ENCODE measurements at regions not wholly inside any gene's neighbourhood (a gene's known extent, or its start where the extent isn't known, plus 50 kb on each side); places are given as distances from the start of the nearest gene placed in this dataset.

DNA sequence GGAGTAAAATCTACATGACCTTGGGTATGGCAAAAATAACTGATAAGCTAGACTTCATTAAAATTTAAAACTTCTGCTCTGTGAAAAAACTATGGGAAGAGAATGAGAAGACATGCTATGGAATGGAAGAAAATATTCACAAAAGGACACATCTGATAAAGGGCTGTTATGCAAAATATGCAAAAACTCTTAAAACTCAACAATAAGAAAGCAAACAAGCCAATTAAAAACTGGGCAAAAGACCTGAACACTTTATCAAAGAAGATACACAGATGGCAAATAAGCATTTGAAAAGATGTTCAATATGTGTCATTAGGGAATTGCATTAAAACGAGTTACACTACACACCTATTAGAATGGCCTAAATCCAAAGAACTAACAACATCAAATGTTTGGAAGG is 439.5 kb downstream of the EFNA5 start:
- Mint-ChIP-seq H3K4me3 (no peak overlapping the region), H3K4me1 (no peaks in the 10 kb centered on the region), H3K36me3 (ENCODE audit: low read depth) (no peaks in the 10 kb centered on the region), H3K27ac (no peak overlapping the region), H3K9me3 (ENCODE audit: low read depth) (no peaks in the 10 kb centered on the region), H3K27me3 (peaks cover 4% of the 10 kb centered on the region)
- POLR2A ChIA-PET, result no interaction called here
- CTCF ChIA-PET, result no interaction called here
- DNase-seq (no peak), ATAC-seq (no peak)
- intact Hi-C loops (cut with DNase I, micrococcal nuclease), result no loop called here

DNA sequence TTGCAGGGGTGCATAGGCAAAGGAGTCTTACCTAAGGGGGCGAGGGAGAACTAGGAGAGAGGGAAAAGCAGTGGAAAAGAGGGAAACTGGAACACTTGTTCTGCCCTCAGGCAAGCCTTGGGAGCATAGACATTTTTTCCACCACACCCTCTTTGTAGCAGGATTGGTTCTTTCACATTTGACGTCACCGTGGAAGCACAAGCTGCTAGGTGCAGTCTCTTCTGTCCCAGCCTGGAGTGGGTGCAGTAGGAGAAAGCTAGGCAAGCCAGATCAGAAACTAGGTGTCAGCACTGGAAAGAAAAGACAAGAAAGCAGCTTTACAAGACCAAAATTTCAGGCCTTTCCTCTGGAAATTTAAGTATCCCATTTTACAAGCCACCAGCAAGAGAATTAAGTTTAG is 440.4 kb downstream of the EFNA5 start:
- no peaks in the 10 kb centered on the region for H3K4me1 Mint-ChIP-seq
- DNase-seq (no peak), ATAC-seq (no peak)
- H3K36me3 Mint-ChIP-seq (ENCODE audit: low read depth), result no peaks in the 10 kb centered on the region
- no peaks in the 10 kb centered on the region for H3K9me3 Mint-ChIP-seq (ENCODE audit: low read depth)
- intact Hi-C loops (cut with DNase I, micrococcal nuclease), result no loop called here
- ChIA-PET CTCF (interaction anchor here (0.8 kb wide), 1 partner anchor 41 kb away, joined by 3 read pairs; no protein-coding TSS in a partner anchor), POLR2A (no interaction called here)
- H3K4me3 Mint-ChIP-seq, result no peak overlapping the region
- H3K27ac Mint-ChIP-seq, result no peak overlapping the region
- peaks cover 2% of the 10 kb centered on the region for H3K27me3 Mint-ChIP-seq

DNA sequence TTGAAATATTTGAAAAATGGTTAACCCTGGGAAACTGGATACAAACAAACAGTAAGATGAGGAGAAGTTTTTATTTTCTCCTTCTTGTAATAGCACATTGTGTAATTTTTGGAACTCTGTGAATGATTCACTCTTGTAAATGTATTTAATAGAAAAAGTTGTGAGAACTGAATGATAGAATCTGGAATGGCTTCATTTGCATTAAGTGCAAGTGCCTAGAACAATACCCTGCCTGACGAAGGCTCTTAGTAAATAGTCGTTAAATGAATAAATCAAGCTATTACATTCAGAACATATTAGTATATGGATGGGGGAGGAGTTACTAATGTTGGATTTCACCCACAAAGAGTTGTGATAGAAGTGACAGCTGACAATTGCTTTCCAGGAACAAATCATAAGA is 442.5 kb downstream of the EFNA5 start:
- DNase-seq (no peak), ATAC-seq (no peak)
- no peaks in the 10 kb centered on the region for H3K36me3 Mint-ChIP-seq (ENCODE audit: low read depth)
- H3K9me3 Mint-ChIP-seq (ENCODE audit: low read depth), result no peaks in the 10 kb centered on the region
- H3K4me3 Mint-ChIP-seq, result no peak overlapping the region
- H3K4me1 Mint-ChIP-seq, result no peaks in the 10 kb centered on the region
- peaks cover 2% of the 10 kb centered on the region for H3K27me3 Mint-ChIP-seq
- intact Hi-C loops (cut with DNase I, micrococcal nuclease), result no loop called here
- ChIA-PET CTCF (interaction anchor here (0.6 kb wide), 1 partner anchor 614 kb away, joined by 3 read pairs; no protein-coding TSS in a partner anchor), POLR2A (no interaction called here)
- H3K27ac Mint-ChIP-seq, result no peak overlapping the region

DNA sequence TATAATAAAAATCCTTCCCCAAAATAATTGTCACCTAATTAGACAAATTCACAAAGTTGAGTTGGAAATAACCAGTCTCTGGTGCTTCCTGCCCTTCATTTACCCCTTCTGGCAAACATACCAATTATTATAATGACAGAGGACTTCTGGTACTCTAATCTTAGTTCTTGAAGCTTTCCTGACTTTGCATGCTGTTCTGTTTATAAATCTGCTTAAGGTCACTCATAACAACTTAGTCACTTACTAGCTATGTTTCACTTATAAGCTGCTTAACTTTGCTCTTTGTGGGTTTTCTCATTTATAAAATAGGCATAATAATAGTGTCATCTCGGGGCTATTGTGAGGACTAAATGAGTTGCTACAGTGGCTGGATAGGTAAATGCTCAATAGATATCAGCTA is 446.5 kb downstream of the EFNA5 start:
- no peak overlapping the region for H3K4me3 Mint-ChIP-seq
- H3K27ac Mint-ChIP-seq, result no peak overlapping the region
- H3K27me3 Mint-ChIP-seq, result peaks cover 2% of the 10 kb centered on the region
- POLR2A ChIA-PET, result no interaction called here
- H3K4me1 Mint-ChIP-seq, result no peaks in the 10 kb centered on the region
- H3K36me3 Mint-ChIP-seq (ENCODE audit: low read depth), result no peaks in the 10 kb centered on the region
- ATAC-seq, result no peak
- no peak for DNase-seq
- intact Hi-C loops (cut with DNase I, micrococcal nuclease), result no loop called here
- CTCF ChIA-PET, result interaction anchor here (0.9 to 1.7 kb wide), 2 partner anchors 11 to 337 kb away, joined by 3 to 6 read pairs; no protein-coding TSS in a partner anchor
- H3K9me3 Mint-ChIP-seq (ENCODE audit: low read depth), result no peaks in the 10 kb centered on the region

DNA sequence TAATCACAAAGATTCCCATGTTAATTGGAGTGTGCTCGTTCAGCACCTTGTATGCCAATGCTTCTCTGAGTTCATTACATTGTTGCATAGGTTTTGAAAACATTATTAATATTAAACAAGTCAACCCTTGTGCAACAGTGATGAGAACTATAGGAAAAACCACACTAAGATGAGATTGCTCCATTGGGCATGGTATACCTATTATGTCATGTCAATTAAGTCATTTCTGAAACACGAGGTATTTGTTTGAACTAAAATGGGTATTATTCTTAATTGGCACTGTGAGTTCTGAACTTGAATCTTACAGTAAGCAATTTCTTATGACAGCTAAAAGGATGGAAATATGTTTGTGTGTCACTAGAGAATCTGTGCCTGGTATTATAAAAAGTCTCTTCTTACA is 447.7 kb downstream of the EFNA5 start:
- no peaks in the 10 kb centered on the region for H3K4me1 Mint-ChIP-seq
- no peak for ATAC-seq
- intact Hi-C loops (cut with DNase I, micrococcal nuclease), result no loop called here
- CTCF ChIA-PET, result no interaction called here
- H3K27me3 Mint-ChIP-seq, result no peaks in the 10 kb centered on the region
- no peaks in the 10 kb centered on the region for H3K9me3 Mint-ChIP-seq (ENCODE audit: low read depth)
- H3K36me3 Mint-ChIP-seq (ENCODE audit: low read depth), result no peaks in the 10 kb centered on the region
- no peak for DNase-seq
- POLR2A ChIA-PET, result no interaction called here
- H3K4me3 Mint-ChIP-seq, result no peak overlapping the region
- H3K27ac Mint-ChIP-seq, result no peak overlapping the region

DNA sequence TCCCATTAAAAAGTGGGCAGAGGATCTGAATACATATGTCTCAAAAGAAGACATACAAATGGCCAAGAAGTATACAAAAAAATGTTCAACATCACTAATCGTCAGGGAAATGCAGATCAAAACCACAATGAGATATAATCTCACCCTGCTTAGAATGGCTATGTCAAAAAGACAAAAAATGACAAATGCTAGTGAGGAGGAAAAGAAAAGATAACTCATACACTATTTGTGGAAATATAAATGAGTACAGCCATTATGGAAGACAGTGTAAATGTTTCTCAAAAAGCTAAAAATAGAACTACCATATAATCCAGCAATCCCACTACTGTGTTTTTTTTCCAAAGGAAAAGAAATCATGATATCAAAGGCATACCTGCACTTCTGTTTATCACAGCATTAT is 450.7 kb downstream of the EFNA5 start:
- CTCF ChIA-PET, result no interaction called here

DNA sequence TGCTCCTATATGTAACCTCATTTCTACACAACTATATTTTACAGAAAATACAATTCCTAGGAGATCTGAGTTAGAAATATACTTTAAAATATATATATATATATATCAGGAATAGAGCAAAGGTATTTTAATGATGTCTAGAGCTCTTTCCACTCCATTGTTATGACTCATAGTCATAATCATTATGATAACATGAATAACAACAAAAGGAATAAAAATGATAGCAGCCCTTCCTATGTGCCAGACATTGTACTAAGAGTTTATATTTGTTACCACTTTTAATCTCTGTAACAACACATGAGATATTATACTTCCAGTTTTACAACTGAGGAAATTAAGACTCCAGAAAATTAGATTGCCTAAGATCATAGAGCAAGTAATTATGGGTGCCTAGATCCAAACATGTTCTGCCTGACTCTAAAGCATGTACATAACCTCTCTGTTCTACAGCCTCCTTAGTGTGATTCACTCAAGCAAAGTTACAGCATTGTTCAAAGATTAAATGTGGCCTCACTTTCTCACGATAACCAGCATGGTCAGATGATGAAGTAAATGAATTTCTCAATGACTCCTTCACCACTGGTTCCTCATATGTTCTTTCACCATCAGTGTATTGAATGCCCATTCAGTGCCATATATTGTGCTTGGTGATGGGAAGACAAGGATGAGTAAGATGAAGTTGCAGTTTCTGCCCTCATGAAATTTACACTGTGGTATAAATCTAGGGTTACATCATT is 452.1 kb downstream of the EFNA5 start:
- POLR2A ChIA-PET, result no interaction called here
- ATAC-seq (no peak), DNase-seq (no peak)
- intact Hi-C loops (cut with DNase I, micrococcal nuclease), result no loop called here
- Mint-ChIP-seq H3K4me1 (no peaks in the 10 kb centered on the region), H3K36me3 (ENCODE audit: low read depth) (no peaks in the 10 kb centered on the region), H3K4me3 (no peak overlapping the region), H3K27me3 (peaks cover 3% of the 10 kb centered on the region), H3K27ac (no peak overlapping the region), H3K9me3 (ENCODE audit: low read depth) (no peaks in the 10 kb centered on the region)
- CTCF ChIA-PET, result no interaction called here

More for the DNA sequence above, 450.7 kb downstream of the EFNA5 start:
- POLR2A ChIA-PET, result no interaction called here
- intact Hi-C loops (cut with DNase I, micrococcal nuclease), result no loop called here
- DNase-seq, result no peak
- Mint-ChIP-seq H3K27me3 (peaks cover 3% of the 10 kb centered on the region), H3K36me3 (ENCODE audit: low read depth) (no peaks in the 10 kb centered on the region), H3K4me3 (no peak overlapping the region), H3K9me3 (ENCODE audit: low read depth) (no peaks in the 10 kb centered on the region), H3K4me1 (no peaks in the 10 kb centered on the region), H3K27ac (no peak overlapping the region)
- ATAC-seq, result no peak

DNA sequence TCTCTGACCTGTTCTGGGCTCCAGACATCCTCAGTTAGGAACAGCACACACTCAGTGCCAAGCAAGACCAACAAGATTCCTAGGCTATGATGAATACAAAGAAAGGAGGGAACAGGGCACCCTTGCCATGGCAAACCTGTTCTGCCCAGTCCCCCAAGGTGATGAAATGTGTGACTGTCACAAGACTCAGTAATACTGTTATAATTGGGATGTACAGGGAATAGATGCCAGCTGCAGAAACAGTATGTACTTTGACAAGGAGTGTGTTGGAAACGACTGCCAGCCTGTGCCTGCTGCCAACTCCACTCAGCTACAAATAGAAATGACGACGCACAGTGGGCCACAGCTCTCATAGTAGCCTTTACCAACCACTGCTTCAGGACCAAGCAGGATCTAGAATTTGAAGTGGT is 453.0 kb downstream of the EFNA5 start:
- Mint-ChIP-seq H3K4me3 (no peak overlapping the region), H3K27me3 (peaks cover 3% of the 10 kb centered on the region), H3K4me1 (no peaks in the 10 kb centered on the region), H3K9me3 (ENCODE audit: low read depth) (no peaks in the 10 kb centered on the region), H3K27ac (no peak overlapping the region), H3K36me3 (ENCODE audit: low read depth) (no peaks in the 10 kb centered on the region)
- ChIA-PET CTCF (no interaction called here), POLR2A (no interaction called here)
- intact Hi-C loops (cut with DNase I, micrococcal nuclease), result no loop called here
- no peak for DNase-seq
- no peak for ATAC-seq

DNA sequence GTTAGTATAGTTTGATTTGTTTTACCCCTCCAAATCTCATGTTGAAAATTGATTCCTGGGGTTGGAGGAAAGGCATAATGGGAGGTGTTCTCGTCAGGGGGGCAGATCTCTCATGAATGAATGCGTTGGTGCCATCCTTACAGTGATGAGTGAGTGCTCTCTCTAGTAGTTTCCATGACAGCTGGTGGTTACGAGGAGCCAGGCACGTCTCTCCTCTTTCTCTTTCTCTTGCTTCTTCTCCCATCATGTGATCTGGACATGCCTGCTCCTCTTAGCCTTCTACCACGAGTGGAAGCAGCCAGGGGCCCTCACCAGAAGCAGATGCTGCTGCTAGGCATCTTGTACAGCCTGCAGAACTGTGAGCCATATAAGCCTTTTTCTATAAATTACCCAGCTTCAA is 454.1 kb downstream of the EFNA5 start:
- no peaks in the 10 kb centered on the region for H3K4me1 Mint-ChIP-seq
- no peaks in the 10 kb centered on the region for H3K36me3 Mint-ChIP-seq (ENCODE audit: low read depth)
- intact Hi-C loops (cut with DNase I, micrococcal nuclease), result no loop called here
- POLR2A ChIA-PET, result no interaction called here
- H3K27ac Mint-ChIP-seq, result no peak overlapping the region
- CTCF ChIA-PET, result no interaction called here
- ATAC-seq (no peak), DNase-seq (no peak)
- H3K4me3 Mint-ChIP-seq, result no peak overlapping the region
- no peaks in the 10 kb centered on the region for H3K9me3 Mint-ChIP-seq (ENCODE audit: low read depth)
- H3K27me3 Mint-ChIP-seq, result peaks cover 3% of the 10 kb centered on the region

DNA sequence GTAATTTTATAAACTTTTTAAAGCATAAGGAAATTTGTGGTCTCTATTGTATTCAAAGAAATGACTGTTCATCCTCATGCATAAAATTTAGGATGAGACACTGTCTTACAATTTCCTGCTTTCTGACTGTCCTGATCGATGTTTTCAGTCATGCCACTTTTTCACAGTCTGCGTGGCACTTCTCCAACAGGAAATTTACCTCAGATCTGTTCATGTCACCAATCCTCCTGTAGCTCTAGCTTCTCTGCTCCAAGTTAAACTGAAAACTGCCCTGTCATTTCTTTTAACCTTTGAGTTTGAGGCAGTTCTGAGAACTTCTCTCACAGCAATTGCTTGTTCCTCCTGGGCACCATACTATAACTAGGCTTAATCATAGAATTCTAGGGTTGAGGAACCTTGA is 455.1 kb downstream of the EFNA5 start:
- DNase-seq (no peak), ATAC-seq (no peak)
- Mint-ChIP-seq H3K27me3 (peaks cover 3% of the 10 kb centered on the region), H3K4me1 (no peaks in the 10 kb centered on the region), H3K9me3 (ENCODE audit: low read depth) (no peaks in the 10 kb centered on the region), H3K36me3 (ENCODE audit: low read depth) (no peaks in the 10 kb centered on the region), H3K4me3 (no peak overlapping the region), H3K27ac (no peak overlapping the region)
- POLR2A ChIA-PET, result no interaction called here
- intact Hi-C loops (cut with DNase I, micrococcal nuclease), result no loop called here
- CTCF ChIA-PET, result no interaction called here

DNA sequence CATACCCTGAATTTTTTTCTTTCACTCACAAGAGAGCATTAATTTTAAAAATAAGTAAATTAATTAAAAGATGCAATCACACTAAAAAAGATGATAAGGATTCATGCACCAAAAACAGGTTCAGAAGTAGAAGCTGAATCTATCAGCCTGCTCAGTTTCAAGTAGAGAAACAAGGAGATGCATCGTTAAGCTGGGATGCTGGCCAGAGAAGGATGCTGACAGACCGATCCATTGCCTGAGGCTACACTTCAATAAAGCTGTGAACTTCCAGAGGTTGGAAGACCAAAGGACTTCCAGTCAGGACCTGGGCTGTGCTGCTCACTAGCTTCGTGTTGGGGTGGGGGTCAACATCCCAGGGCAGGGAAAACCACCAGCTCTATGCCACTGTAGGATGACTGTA is 457.7 kb downstream of the EFNA5 start:
- H3K27ac Mint-ChIP-seq, result no peak overlapping the region
- H3K4me3 Mint-ChIP-seq, result no peak overlapping the region
- H3K4me1 Mint-ChIP-seq, result no peaks in the 10 kb centered on the region
- intact Hi-C loops (cut with DNase I, micrococcal nuclease), result no loop called here
- no peaks in the 10 kb centered on the region for H3K36me3 Mint-ChIP-seq (ENCODE audit: low read depth)
- CTCF ChIA-PET, result interaction anchor here (2.0 kb wide), 1 partner anchor 11 kb away, joined by 6 read pairs; no protein-coding TSS in a partner anchor
- ATAC-seq, result no peak
- H3K27me3 Mint-ChIP-seq, result peaks cover 3% of the 10 kb centered on the region
- no peak for DNase-seq
- POLR2A ChIA-PET, result no interaction called here
- H3K9me3 Mint-ChIP-seq (ENCODE audit: low read depth), result no peaks in the 10 kb centered on the region

DNA sequence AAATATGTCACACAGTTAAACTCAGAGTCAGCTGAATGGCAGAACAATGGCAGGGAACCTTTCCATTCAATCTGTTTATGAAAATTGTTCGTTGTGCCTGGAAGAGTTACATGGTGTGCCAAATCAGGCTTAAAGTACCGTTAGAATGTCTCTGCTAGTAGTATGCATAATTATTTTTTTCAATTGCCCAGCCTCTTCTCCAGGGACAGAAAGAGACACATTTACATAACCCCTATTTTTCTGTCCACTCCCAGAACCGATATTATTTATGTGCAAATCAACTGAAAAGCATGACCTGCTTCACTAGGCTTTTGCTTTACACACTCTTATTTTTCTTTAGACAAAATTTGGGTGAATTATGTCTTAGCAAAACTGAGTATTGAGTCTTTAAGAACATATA is 459.1 kb downstream of the EFNA5 start:
- ChIA-PET POLR2A (no interaction called here), CTCF (no interaction called here)
- Mint-ChIP-seq H3K27ac (no peak overlapping the region), H3K27me3 (peaks cover 3% of the 10 kb centered on the region), H3K4me3 (no peak overlapping the region), H3K9me3 (ENCODE audit: low read depth) (no peaks in the 10 kb centered on the region), H3K4me1 (no peaks in the 10 kb centered on the region), H3K36me3 (ENCODE audit: low read depth) (no peaks in the 10 kb centered on the region)
- intact Hi-C loops (cut with DNase I, micrococcal nuclease), result no loop called here
- ATAC-seq, result no peak
- DNase-seq, result no peak

DNA sequence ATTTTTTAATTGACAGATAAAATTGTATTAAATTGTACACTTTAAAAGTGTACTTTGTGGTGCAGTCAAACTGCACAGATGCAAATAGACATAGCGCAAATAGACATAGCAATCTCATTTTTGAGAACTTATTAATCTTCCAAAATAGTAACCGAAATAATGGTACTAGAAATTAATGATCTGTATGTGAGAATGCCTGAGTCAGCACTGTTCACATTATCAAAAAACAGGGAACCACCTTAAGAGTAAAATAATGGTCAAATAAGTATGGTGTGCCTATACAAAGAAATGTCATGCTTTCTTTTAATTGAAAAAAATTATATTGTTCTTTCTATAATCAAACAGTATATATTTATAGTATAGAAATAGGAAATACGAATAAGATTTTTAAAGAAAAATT is 461.9 kb downstream of the EFNA5 start:
- Mint-ChIP-seq H3K9me3 (ENCODE audit: low read depth) (no peaks in the 10 kb centered on the region), H3K4me1 (no peaks in the 10 kb centered on the region), H3K27ac (no peak overlapping the region), H3K4me3 (no peak overlapping the region), H3K27me3 (no peaks in the 10 kb centered on the region), H3K36me3 (ENCODE audit: low read depth) (no peaks in the 10 kb centered on the region)
- intact Hi-C loops (cut with DNase I, micrococcal nuclease), result no loop called here
- ChIA-PET POLR2A (no interaction called here), CTCF (no interaction called here)
- DNase-seq (no peak), ATAC-seq (no peak)
